H9 (cell line): ENCODE measurements at regions not wholly inside any gene's neighbourhood (a gene's known extent, or its start where the extent isn't known, plus 50 kb on each side); places are given as distances from the start of the nearest gene placed in this dataset.

Experiments used
- DNase-seq: peaks from one replicate; pipeline ENCODE4 v3.0.0-alpha.2; 2017
- H2AFZ ChIP-seq: one replicate; pipeline ENCODE4 v1.6.1; 2013; ENCODE audit warnings: mild to moderate bottlenecking, low read length, control low read depth, moderate library complexity
- H2AK5ac ChIP-seq: 2 replicates; pipeline ENCODE4 v1.6.1; 2013; ENCODE audit warnings: low read length, control low read depth, mixed read lengths; ENCODE audit not compliant: insufficient read length
- H2BK120ac ChIP-seq: one replicate; pipeline ENCODE4 v1.6.1; 2013; ENCODE audit warnings: low read depth, mild to moderate bottlenecking, low read length, control low read depth, inconsistent platforms; ENCODE audit not compliant: poor library complexity, severe bottlenecking
- H2BK12ac ChIP-seq: 2 replicates; pipeline ENCODE4 v1.6.1; 2013; ENCODE audit warnings: low read length, control low read depth, mixed read lengths, low read depth; ENCODE audit not compliant: insufficient read length
- H2BK15ac ChIP-seq: 2 replicates; pipeline ENCODE4 v1.6.1; 2013; ENCODE audit warnings: low read depth, low read length, control low read depth
- H2BK20ac ChIP-seq: one replicate; pipeline ENCODE4 v1.6.1; 2013; ENCODE audit warnings: low read depth, mild to moderate bottlenecking, low read length, control low read depth, inconsistent platforms; ENCODE audit not compliant: poor library complexity, severe bottlenecking
- H2BK5ac ChIP-seq: 2 replicates; pipeline ENCODE4 v1.6.1; 2013; ENCODE audit warnings: low read length, control low read depth, mixed read lengths; ENCODE audit not compliant: insufficient read length
- H3K14ac ChIP-seq: 2 replicates; pipeline ENCODE4 v1.6.1; 2013; ENCODE audit warnings: low read length, control low read depth; ENCODE audit not compliant: insufficient read depth
- H3K18ac ChIP-seq: 2 replicates; pipeline ENCODE4 v1.6.1; 2013; ENCODE audit warnings: low read depth, mild to moderate bottlenecking, mixed read lengths, low read length, control low read depth; ENCODE audit not compliant: insufficient read length
- H3K23ac ChIP-seq: 2 replicates; pipeline ENCODE4 v1.6.1; 2013; ENCODE audit warnings: low read length, control low read depth, mixed read lengths, low read depth; ENCODE audit not compliant: insufficient read length
- H3K23me2 ChIP-seq: 2 replicates; pipeline ENCODE4 v1.6.1; 2013; ENCODE audit warnings: low read depth, mild to moderate bottlenecking, mixed read lengths, low read length, control low read depth; ENCODE audit not compliant: insufficient read length, poor library complexity, severe bottlenecking
- H3K27ac ChIP-seq: 2 replicates; pipeline ENCODE4 v1.5.1; 2013; ENCODE audit warnings: low read length, control low read depth, mixed read lengths, low read depth; ENCODE audit not compliant: insufficient read length
- H3K27me3 ChIP-seq: 2 replicates; pipeline ENCODE4 v1.6.1; 2013; ENCODE audit warnings: low read length, control low read depth, inconsistent platforms; ENCODE audit not compliant: insufficient read depth
- H3K4ac ChIP-seq: 2 replicates; pipeline ENCODE4 v1.6.1; 2013; ENCODE audit warnings: low read depth, mild to moderate bottlenecking, control low read depth, inconsistent platforms, low read length, moderate library complexity
- H3K4me1 ChIP-seq: 2 replicates; pipeline ENCODE4 v1.6.1; 2013; ENCODE audit warnings: low read length, control low read depth, inconsistent platforms; ENCODE audit not compliant: insufficient read depth
- H3K4me2 ChIP-seq: 2 replicates; pipeline ENCODE4 v1.6.1; 2013; ENCODE audit warnings: low read length, control low read depth, mixed read lengths; ENCODE audit not compliant: insufficient read length, insufficient read depth
- H3K56ac ChIP-seq: 2 replicates; pipeline ENCODE4 v1.6.1; 2013; ENCODE audit warnings: low read depth, mild to moderate bottlenecking, mixed read lengths, low read length, control low read depth; ENCODE audit not compliant: insufficient read length
- H3K79me1 ChIP-seq: 2 replicates; pipeline ENCODE4 v1.6.1; 2013; ENCODE audit warnings: low read depth, mild to moderate bottlenecking, moderate library complexity, low read length, control low read depth, inconsistent platforms; ENCODE audit not compliant: insufficient read depth, poor library complexity, severe bottlenecking
- H3K79me2 ChIP-seq: 2 replicates; pipeline ENCODE4 v1.6.1; 2013; ENCODE audit warnings: low read length, control low read depth, inconsistent platforms; ENCODE audit not compliant: insufficient read depth
- H3K9ac ChIP-seq: 2 replicates; pipeline ENCODE4 v1.6.1; 2013; ENCODE audit warnings: low read length, control low read depth, mixed read lengths; ENCODE audit not compliant: insufficient read length; ENCODE audit errors: extremely low read depth
- H3K9me3 ChIP-seq: one replicate; pipeline ENCODE4 v1.6.1; 2013; ENCODE audit warnings: low read depth, low read length, inconsistent platforms; ENCODE audit not compliant: control insufficient read depth
- H3T11ph ChIP-seq: one replicate; pipeline ENCODE4 v1.6.1; 2013; ENCODE audit warnings: mild to moderate bottlenecking, low read length, control low read depth, inconsistent platforms
- H4K20me1 ChIP-seq: one replicate; pipeline ENCODE4 v1.6.1; 2013; ENCODE audit not compliant: control insufficient read depth, insufficient read length, insufficient read depth
- H4K5ac ChIP-seq: 2 replicates; pipeline ENCODE4 v1.6.1; 2013; ENCODE audit warnings: low read depth, mild to moderate bottlenecking, mixed read lengths, low read length, control low read depth; ENCODE audit not compliant: insufficient read length
- H4K8ac ChIP-seq: replicated peaks from 2 replicates; pipeline ENCODE4 v1.6.1; 2013; ENCODE audit warnings: low read length, control low read depth, mixed read lengths, low read depth; ENCODE audit not compliant: insufficient read length
- H4K91ac ChIP-seq: 2 replicates; pipeline ENCODE4 v1.6.1; 2013; ENCODE audit warnings: low read depth, mild to moderate bottlenecking, moderate library complexity, mixed read lengths, low read length, control low read depth; ENCODE audit not compliant: insufficient read length
- H3K27ac Mint-ChIP-seq, 3 experiments: 2 replicates in 2 of 3; 3 replicates in 1 of 3; pipeline ENCODE4 v1.8.0; 2020 to 2021; ENCODE audit warnings: mixed read lengths in 3 of 3, mild to moderate bottlenecking in 1 of 3, moderate library complexity in 1 of 3
- H3K27me3 Mint-ChIP-seq: 2 replicates; pipeline ENCODE4 v1.8.0; 2021; ENCODE audit warnings: low read depth, mild to moderate bottlenecking, moderate library complexity, mixed read lengths
- H3K36me3 Mint-ChIP-seq, 3 experiments: 2 replicates in 2 of 3; 3 replicates in 1 of 3; pipeline ENCODE4 v1.8.0; 2020 to 2021; ENCODE audit warnings: low read depth in 3 of 3, mixed read lengths in 3 of 3; ENCODE audit not compliant: insufficient read depth in 1 of 3
- H3K4me1 Mint-ChIP-seq, 2 experiments: 2 replicates each; pipeline ENCODE4 v1.8.0; 2020; ENCODE audit warnings: mixed read lengths in 2 of 2
- H3K4me3 Mint-ChIP-seq, 2 experiments: 2 replicates in 1 of 2; 3 replicates in 1 of 2; pipeline ENCODE4 v1.8.0; 2020 to 2021; ENCODE audit warnings: mild to moderate bottlenecking in 2 of 2, mixed read lengths in 2 of 2, moderate library complexity in 1 of 2
- H3K9me3 Mint-ChIP-seq, 2 experiments: 2 replicates in 1 of 2; 3 replicates in 1 of 2; pipeline ENCODE4 v1.8.0; 2020; ENCODE audit warnings: mild to moderate bottlenecking in 2 of 2, mixed read lengths in 2 of 2, moderate library complexity in 1 of 2
- CTCF ChIP-seq: fragments of 200-600 bp; sonication (generic); conservative IDR thresholded peaks from 3 replicates; pipeline ENCODE4 v1.8.0; 2021; ENCODE audit warnings: antibody characterized with exemption, mild to moderate bottlenecking
- WGBS: extraction: QIAGEN DNeasy Blood & Tissue Kit; methylation state at CpG from one replicate; pipeline ENCODE4 v1.1.7; 2013; ENCODE audit warnings: missing lambda C conversion rate, low lambda C conversion rate, mixed read lengths; ENCODE audit not compliant: insufficient read length; ENCODE audit errors: extremely low coverage; 5-methylcytosine and 5-hydroxymethylcytosine counted together

- Histone ChIP-seq H3K27me3 (no peaks in the 10 kb centered on the region), H4K91ac (no peak overlapping the region), H3K9me3 (no peaks in the 10 kb centered on the region), H3K23ac (no peak overlapping the region), H2BK120ac (no peak overlapping the region), H2BK20ac (no peak overlapping the region), H3T11ph (no peak overlapping the region), H2BK15ac (no peak overlapping the region), H3K56ac (no peak overlapping the region), H4K8ac (no peak overlapping the region), H2BK12ac (no peak overlapping the region), H3K9ac (no peak overlapping the region), H3K14ac (no peak overlapping the region), H4K5ac (no peak overlapping the region), H3K4me2 (no peak overlapping the region), H3K4ac (no peak overlapping the region), H3K18ac (no peak overlapping the region), H3K79me2 (no peaks in the 10 kb centered on the region), H3K79me1 (no peaks in the 10 kb centered on the region), H2AFZ (no peak overlapping the region), H2BK5ac (no peak overlapping the region), H2AK5ac (no peak overlapping the region), H3K4me1 (no peaks in the 10 kb centered on the region), H3K27ac (no peak overlapping the region), H4K20me1 (no peaks in the 10 kb centered on the region), H3K23me2 (no peaks in the 10 kb centered on the region)
- no peak for DNase-seq
- no peak overlapping the region for H3K27ac Mint-ChIP-seq
- WGBS = no CpG with 5 or more reads among the region's 5 CpGs
- TF ChIP-seq CTCF = no peak
- H3K27me3 Mint-ChIP-seq = peaks cover 25% of the 10 kb centered on the region
- H3K4me1 Mint-ChIP-seq = peaks cover 32 to 33% of the 10 kb centered on the region in 2 experiments
- peaks cover 0 to 4% (median 2%) of the 10 kb centered on the region in 3 experiments; a peak in 4 of 7 replicates for H3K36me3 Mint-ChIP-seq
- no peak overlapping the region for H3K4me3 Mint-ChIP-seq
- peaks cover 3 to 7% of the 10 kb centered on the region in 2 experiments for H3K9me3 Mint-ChIP-seq
These were observed 260.8 kb downstream of the SH3BP4 start for GRCh38 chr2:235212501-235213158.
